ENCODE measurements at regions not wholly inside any gene's neighbourhood (a gene's known extent, or its start where the extent isn't known, plus 50 kb on each side); places are given as distances from the start of the nearest gene placed in this dataset.
"Not testable (repeated sequence)": the region's sequence is repeated elsewhere in the genome, so short reads cannot be mapped to it uniquely, and the experiment has no call there.

DNA sequence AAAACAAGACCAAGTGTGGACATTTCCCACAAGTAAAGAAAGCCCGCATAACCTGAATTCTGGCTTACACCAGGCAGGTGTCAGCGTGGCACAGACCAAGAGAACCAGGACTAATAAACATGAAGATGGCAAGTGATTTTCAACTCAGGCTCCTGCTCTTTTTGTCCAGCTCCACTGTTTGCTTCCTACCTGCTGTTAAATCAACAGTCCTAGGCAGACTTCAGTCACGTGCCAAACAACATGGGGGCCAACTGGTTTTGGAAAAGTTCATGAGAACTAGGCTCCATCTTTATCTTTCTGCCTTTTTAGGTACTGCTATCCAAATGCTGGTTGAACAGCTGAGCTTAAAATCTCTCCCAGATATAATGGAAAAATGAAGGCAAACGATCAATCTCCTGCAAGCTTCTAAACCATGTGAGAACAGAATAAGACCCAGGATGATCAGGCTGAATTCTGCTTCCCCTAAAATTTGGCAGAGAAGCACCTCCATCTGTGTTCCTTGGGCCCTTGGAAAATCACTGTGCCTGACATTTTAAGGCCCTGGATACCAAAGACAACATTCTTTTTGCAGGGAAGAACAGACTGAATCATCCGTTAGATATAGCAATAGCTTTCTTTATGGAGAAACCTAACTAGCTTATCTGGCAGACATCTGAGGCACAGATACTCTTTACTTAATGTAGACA lies 215.6 kb upstream of the USP15 start:
- Histone ChIP-seq H3K27ac (no peak overlapping the region), H3K4me3 (no peak overlapping the region)

- Histone ChIP-seq H3K4me3 (no peak overlapping the region), H3K27ac (no peak overlapping the region)
Observed at GRCh38 chr12:62045211-62045610, 215.0 kb upstream of the USP15 start.

DNA sequence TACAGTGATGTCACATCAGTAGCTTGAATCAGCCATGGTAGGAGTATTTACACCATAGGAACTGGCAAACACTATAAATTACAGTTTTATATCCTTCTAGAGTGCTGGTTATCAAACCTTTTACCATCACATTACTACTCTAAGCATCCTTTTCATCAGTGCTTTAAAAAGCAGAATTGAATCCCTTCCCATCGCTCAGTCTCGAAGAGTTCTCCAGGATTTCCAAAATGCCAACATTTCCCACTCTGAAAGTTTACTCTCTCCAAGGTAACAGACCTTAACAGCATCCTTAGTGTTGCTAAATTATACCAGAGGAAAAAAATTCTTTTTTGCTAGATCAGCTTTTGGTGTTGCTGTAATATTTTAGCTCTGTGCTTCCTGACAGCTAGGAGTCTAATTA lies 209.4 kb upstream of the USP15 start:
- H3K27ac ChIP-seq, result no peak overlapping the region

GRCh38 chr12:62069976-62070375 lies 190.2 kb upstream of the USP15 start:
- no peak overlapping the region for H3K27ac ChIP-seq
- H3K4me3 ChIP-seq, result no peak overlapping the region

More for the DNA sequence above, 209.4 kb upstream of the USP15 start:
- no peak overlapping the region for H3K4me3 ChIP-seq

GRCh38 chr12:62073236-62073635 lies 187.0 kb upstream of the USP15 start:
- H3K27ac ChIP-seq, H3K4me3 ChIP-seq: not testable (repeated sequence)

DNA sequence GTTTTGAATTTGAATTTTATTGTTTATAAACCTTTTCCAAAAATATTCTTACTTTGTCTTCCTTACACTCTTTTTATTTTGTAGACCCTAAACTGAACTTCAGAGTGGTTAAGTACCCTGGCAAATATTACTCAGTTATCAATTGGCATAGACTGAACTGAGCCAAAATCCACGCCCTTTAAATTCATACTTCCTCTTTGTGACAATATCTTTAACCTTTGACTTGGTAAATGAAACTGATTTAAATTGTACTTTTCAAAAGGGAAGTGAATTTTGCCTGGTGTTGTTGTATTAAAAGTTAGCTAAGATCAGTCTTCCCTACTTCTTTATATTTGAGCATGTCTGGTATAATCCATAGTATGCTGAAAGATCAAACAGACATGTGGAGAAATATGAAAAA lies 184.3 kb upstream of the USP15 start:
- H3K27ac ChIP-seq, result no peak overlapping the region

DNA sequence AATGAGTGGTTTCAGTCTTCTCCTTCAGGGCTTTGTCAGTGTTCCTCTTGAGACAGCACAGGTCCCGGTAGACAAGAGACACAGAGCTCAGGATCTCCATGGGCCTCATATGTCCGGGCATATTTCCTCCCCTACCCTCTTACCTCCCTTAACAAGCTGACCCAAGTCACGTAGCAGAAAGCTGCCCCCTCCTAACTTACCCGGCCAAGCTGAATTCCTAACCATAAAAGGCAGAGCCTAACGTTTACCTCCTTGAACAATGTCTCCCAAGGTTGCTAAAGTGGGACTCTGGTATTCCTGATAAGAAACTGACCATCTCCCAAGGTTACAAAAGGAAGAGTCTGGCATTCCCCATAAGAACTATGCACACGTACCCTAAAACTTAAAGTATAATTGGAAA lies 182.2 kb upstream of the USP15 start:
- no peak overlapping the region for H3K27ac ChIP-seq
- no peak overlapping the region for H3K4me3 ChIP-seq

More for the DNA sequence above, 184.3 kb upstream of the USP15 start:
- no peak overlapping the region for H3K4me3 ChIP-seq

GRCh38 chr12:62082448-62082847 lies 177.8 kb upstream of the USP15 start:
- Histone ChIP-seq H3K27ac (no peak overlapping the region), H3K4me3 (no peak overlapping the region)

DNA sequence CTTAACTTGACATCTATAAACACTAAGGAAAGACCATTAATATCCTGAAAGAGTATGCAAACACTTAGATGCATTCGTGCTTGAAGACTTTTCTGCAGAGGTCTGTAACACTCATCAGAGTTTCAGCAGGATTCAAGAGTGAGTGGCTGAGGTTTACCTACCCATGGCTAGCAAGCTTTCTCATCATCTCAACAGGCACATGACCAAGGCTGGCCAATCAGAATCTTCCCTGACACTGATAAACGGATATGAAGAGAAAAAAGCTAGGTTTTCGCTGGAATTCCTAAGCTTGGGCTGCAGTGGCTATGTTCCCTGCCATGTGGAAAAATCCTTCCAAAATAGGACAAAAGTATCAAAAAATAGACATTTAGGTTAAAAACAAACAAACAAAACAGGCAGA lies 162.1 kb upstream of the USP15 start:
- Histone ChIP-seq H3K27ac (no peak overlapping the region), H3K4me3 (no peak overlapping the region)

GRCh38 chr12:62103748-62104147 lies 156.5 kb upstream of the USP15 start:
- Histone ChIP-seq H3K4me3 (no peak overlapping the region), H3K27ac (no peak overlapping the region)

DNA sequence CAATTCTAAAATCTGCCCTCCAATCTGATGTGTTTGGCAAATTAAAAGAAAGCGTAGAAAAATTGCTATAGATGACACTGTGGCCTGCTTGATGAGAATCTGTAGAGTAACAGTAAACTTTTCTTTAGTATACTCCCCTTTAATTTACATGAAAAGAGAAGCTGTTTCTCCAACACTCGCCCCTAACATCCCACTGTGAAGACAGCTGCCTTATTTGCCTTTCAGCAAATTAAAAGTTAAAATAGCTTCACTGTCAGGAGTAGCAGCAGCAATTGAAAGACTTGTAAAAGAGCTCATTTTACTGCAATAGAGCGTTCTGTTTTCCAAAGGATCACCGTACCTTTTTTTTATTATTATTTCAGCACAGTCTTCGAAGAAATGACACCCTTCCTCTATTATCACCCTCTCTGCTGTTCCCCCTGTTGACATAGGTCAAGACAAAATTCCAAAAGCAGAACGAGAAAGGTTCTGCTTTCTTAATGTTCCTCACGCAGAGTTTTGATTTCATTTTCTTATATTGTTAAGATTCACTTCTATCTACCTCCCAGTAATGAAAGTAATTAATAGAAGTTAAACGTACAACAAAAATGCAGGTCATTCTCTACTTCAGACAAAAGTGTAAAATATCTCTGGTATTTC lies 153.5 kb upstream of the USP15 start:
- H3K4me3 ChIP-seq, result no peak overlapping the region

GRCh38 chr12:62113366-62114011 lies 146.7 kb upstream of the USP15 start:
- Histone ChIP-seq H3K27ac (no peak overlapping the region), H3K4me3 (no peak overlapping the region)

More for the DNA sequence above, 153.5 kb upstream of the USP15 start:
- no peak overlapping the region for H3K27ac ChIP-seq

DNA sequence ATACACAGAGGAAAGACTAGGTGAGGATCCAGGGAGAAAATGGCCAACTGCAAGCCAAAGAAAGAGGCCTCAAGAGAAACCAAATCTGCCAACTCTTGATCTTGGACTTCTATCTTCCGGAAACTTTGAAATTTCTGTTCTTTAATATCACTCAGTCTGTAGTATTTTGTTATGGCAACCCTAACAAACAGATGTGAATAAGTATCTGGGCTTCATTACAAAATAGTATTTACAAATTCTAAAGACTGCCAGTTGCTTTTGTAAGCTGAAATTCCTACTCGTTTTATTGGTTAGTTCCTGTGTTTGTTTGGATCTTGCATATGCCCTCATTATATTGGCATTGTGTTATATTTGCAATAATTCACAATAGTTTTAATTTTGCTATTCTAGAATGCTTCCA lies 143.2 kb upstream of the USP15 start:
- no peak overlapping the region for H3K4me3 ChIP-seq
- no peak overlapping the region for H3K27ac ChIP-seq

DNA sequence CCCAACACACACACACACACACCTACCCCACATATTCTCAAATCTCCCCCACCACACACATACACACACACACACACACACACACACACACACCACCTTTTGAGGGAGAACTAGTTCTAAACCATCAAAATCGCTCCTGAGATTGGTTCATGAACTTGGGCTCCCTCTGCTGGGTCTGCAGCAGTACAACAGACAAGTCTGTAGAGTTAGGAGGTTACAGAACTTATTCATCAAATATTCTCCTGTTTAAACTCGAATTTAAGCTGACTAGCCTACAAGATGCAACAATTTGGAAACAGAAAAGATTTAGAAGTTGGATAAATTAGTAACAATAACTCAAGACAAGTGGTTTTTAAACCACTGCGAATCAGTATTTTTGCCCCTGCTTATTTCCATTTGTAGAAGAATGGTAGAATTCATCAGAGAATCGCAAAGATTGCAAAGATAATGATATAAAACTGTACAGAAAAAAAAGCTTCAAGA lies 136.4 kb upstream of the USP15 start:
- Histone ChIP-seq H3K4me3 (no peak overlapping the region), H3K27ac (no peak overlapping the region)

DNA sequence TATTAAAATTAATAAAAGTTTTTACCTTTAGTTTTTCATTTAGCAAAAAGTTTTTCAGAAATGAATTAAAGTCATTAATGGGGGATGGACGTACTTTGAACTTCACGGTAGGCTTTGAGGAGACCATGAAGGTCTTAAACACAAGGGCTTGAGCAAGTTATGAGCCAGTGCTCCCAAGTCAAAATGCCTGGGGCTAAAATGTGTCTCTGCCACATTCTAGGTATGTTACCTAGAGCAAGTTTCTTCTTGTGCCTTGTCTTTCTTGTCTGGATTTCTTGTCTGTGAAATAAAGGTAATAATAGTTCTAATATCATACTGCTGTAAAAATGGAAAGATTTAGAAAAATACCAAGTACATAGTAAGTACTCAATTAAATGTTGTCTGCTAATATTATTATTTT lies 132.7 kb upstream of the USP15 start:
- no peak overlapping the region for H3K4me3 ChIP-seq
- H3K27ac ChIP-seq, result no peak overlapping the region

DNA sequence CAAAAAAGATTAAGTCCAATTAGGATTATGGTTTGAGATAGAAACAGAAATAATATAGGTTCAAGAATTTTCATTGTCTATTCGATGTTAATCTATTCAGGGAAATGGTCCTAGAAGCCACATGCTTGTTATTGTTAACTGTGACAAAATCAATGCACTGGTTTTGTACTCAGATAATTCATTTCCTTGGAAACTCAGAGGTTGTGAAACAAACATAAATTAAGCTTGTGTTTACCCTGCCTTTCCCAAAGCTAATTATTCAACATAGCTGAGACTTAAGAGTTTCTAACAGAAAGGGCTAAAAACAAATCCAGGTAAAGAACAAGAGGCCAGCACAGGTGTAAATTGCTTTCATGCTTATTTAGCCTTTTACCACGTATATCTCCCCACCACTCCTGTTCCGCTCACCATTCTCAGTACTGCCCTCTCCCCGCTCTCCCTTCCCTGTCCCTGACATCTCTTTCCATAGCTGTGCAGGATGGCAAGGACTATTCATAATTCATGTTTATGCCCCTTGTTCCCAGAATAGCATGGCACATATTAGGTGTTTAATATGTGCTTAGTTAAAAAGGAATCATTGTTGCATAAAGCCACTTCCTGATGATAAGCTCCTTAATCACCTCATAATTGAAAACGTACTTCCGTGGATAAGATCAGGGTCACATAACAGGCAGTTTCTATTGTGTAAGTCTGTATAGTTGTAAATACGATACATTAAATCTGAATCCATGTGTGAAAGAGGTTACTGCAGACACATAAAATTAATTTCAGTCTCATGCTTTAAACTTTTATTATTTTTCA lies 131.8 kb upstream of the USP15 start:
- no peak overlapping the region for H3K4me3 ChIP-seq
- H3K27ac ChIP-seq, result no peak overlapping the region

DNA sequence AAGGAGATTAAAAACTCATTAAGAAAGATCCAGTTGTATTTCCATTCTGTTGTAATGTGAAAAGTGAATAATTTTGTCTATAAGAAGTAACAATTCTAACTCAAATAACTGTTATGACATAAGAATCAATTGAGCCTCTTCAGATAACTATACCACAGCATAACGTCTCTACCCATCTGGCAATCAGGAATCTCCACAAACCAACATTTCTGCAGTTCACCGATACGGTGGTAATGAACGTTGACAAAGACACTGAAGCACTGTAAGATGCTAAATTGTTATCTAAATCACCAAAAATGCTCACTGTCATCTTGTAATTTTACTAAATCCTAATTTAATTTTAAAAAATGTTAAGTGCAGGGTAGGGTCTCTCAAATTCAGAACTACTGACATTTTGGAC lies 130.9 kb upstream of the USP15 start:
- Histone ChIP-seq H3K27ac (no peak overlapping the region), H3K4me3 (no peak overlapping the region)

DNA sequence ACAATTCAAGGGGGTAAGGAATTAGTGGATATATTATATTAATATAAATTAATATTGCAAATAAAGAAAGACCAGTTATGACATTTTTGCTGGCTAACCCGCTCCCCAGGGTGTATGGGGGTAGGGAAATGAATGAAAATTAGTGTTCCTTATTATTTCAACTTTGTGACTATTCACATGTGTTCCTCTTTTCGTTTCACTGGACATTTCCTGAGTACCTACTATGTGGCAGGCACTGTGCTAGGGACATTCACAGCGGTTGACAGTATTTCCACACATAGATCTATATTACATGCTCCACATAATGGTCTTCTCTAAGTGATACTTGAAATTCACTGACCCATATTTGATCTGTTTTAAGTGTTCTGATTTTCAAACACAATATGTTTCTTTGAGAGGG lies 129.8 kb upstream of the USP15 start:
- H3K27ac ChIP-seq, result no peak overlapping the region
- H3K4me3 ChIP-seq, result no peak overlapping the region

DNA sequence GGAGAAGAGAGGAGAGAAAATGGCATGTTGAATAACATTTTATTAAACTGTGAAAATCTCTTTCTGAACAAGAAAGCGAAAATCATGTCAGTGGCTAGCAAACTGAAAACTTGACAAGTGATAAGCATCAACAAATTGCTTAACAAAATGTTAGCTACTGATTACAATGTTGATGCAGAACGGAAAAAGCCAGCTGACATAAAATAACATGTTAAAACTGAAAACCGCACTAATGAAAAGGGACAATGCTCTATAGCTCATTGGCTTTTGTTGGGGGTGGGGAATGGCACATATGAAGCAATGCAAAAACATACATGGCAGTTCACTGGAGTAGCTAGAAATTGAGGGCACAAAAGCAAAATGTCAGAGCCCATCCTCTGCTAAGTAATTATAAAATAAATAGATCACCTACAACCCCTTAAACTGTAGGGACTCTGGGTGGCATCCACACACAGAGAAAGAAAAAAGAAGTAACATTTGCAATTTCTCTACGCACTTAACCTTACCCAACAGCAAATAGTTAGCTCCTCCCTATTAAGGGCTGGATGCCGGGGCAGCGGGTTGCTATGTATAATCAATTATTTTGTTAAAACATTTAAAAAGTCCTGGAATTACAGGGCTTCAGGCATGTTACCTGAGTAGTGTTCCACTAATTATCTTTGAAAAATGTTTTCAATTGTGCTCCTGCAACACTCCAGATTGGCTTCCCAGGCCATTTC lies 129.2 kb upstream of the USP15 start:
- no peak overlapping the region for H3K4me3 ChIP-seq
- no peak overlapping the region for H3K27ac ChIP-seq

GRCh38 chr12:62133440-62133839 lies 126.8 kb upstream of the USP15 start:
- Histone ChIP-seq H3K4me3 (no peak overlapping the region), H3K27ac (no peak overlapping the region)
